HAP-1 (cell line): ENCODE measurements at regions not wholly inside any gene's neighbourhood (a gene's known extent, or its start where the extent isn't known, plus 50 kb on each side); places are given as distances from the start of the nearest gene placed in this dataset.

Experiments used
- DNase-seq, 2 experiments: peaks; one replicate each; pipeline ENCODE4 v3.0.0-alpha.2; 2016 to 2020; ENCODE audit warnings: low spot score in 2 of 2
- H3K27me3 ChIP-seq: fragments of 250-450 bp; sonication (Bioruptor Pico); 2 replicates; pipeline ENCODE4 v1.5.1; 2020; ENCODE audit warnings: low read depth, mild to moderate bottlenecking, moderate library complexity
- H3K36me3 ChIP-seq: fragments of 250-450 bp; sonication (Bioruptor Pico); replicated peaks from 2 replicates; pipeline ENCODE4 v1.5.1; 2020; ENCODE audit warnings: mild to moderate bottlenecking
- H3K4me1 ChIP-seq: fragments of 250-450 bp; sonication (Bioruptor Pico); 2 replicates; pipeline ENCODE4 v1.5.1; 2020; ENCODE audit warnings: mild to moderate bottlenecking
- H3K4me3 ChIP-seq: fragments of 250-450 bp; sonication (Bioruptor Pico); 2 replicates; pipeline ENCODE4 v1.5.1; 2020; ENCODE audit warnings: mild to moderate bottlenecking, moderate library complexity
- H3K9me3 ChIP-seq: fragments of 250-450 bp; sonication (Bioruptor Pico); 2 replicates; pipeline ENCODE4 v1.5.1; 2020; ENCODE audit warnings: mild to moderate bottlenecking, moderate library complexity
- in situ Hi-C: fragments of 300-500 bp; cut with MboI; formaldehyde crosslinking; loops from 3 replicates; pipeline ENCODE4 v1.14.3; 2020; ENCODE audit warnings: low sequenced_read_pairs, inconsistent platforms, mixed read lengths

- in situ Hi-C loops: no loop called here
- no peak for DNase-seq
- Histone ChIP-seq H3K4me1 (no peaks in the 10 kb centered on the region), H3K9me3 (no peaks in the 10 kb centered on the region), H3K36me3 (no peaks in the 10 kb centered on the region), H3K27me3 (peaks cover 8% of the 10 kb centered on the region; the same call in 1 of the 2 replicates), H3K4me3 (no peak overlapping the region)
These were observed 204.1 kb downstream of the SEC61B start for GRCh38 chr9:99425923-99426842.

GRCh38 chr9:99427260-99427659 is 205.2 kb downstream of the SEC61B start:
- in situ Hi-C loops: no loop called here
- no peaks in the 10 kb centered on the region for H3K36me3 ChIP-seq
- no peaks in the 10 kb centered on the region for H3K4me1 ChIP-seq
- no peak for DNase-seq
- H3K4me3 ChIP-seq: no peak overlapping the region
- no peaks in the 10 kb centered on the region for H3K9me3 ChIP-seq
- peaks cover 8% of the 10 kb centered on the region; the same call in 1 of the 2 replicates for H3K27me3 ChIP-seq

GRCh38 chr9:99430301-99430700 is 208.2 kb downstream of the SEC61B start:
- Histone ChIP-seq H3K4me3 (no peak overlapping the region), H3K27me3 (peaks cover 7% of the 10 kb centered on the region; the same call in 1 of the 2 replicates), H3K36me3 (no peaks in the 10 kb centered on the region), H3K4me1 (no peaks in the 10 kb centered on the region), H3K9me3 (no peaks in the 10 kb centered on the region)
- in situ Hi-C loops: no loop called here
- DNase-seq: no peak

- H3K4me3 ChIP-seq: no peak overlapping the region
- no peaks in the 10 kb centered on the region for H3K9me3 ChIP-seq
- no peak for DNase-seq
- H3K36me3 ChIP-seq: no peaks in the 10 kb centered on the region
- in situ Hi-C loops: no loop called here
- no peaks in the 10 kb centered on the region for H3K27me3 ChIP-seq
- H3K4me1 ChIP-seq: no peaks in the 10 kb centered on the region
These were observed 209.0 kb downstream of the SEC61B start for GRCh38 chr9:99431103-99431502.

- DNase-seq: no peak
- H3K36me3 ChIP-seq: no peaks in the 10 kb centered on the region
- in situ Hi-C loops: no loop called here
- no peaks in the 10 kb centered on the region for H3K4me1 ChIP-seq
- no peaks in the 10 kb centered on the region for H3K9me3 ChIP-seq
- no peak overlapping the region for H3K4me3 ChIP-seq
- H3K27me3 ChIP-seq: peaks cover 6% of the 10 kb centered on the region; the same call in 1 of the 2 replicates
These were observed 210.0 kb downstream of the SEC61B start for GRCh38 chr9:99432075-99432474.

GRCh38 chr9:99433095-99433494 is 211.0 kb downstream of the SEC61B start:
- Histone ChIP-seq H3K27me3 (peaks cover 6% of the 10 kb centered on the region; the same call in 1 of the 2 replicates), H3K36me3 (no peaks in the 10 kb centered on the region), H3K9me3 (no peaks in the 10 kb centered on the region), H3K4me1 (no peaks in the 10 kb centered on the region), H3K4me3 (no peak overlapping the region)
- in situ Hi-C loops: no loop called here
- DNase-seq: no peak

GRCh38 chr9:99433555-99433954 is 211.5 kb downstream of the SEC61B start:
- no peaks in the 10 kb centered on the region for H3K9me3 ChIP-seq
- no peak for DNase-seq
- no peak overlapping the region for H3K4me3 ChIP-seq
- no peaks in the 10 kb centered on the region for H3K4me1 ChIP-seq
- no peaks in the 10 kb centered on the region for H3K36me3 ChIP-seq
- peaks cover 6% of the 10 kb centered on the region; the same call in 1 of the 2 replicates for H3K27me3 ChIP-seq
- in situ Hi-C loops: no loop called here

- DNase-seq: no peak
- Histone ChIP-seq H3K36me3 (no peaks in the 10 kb centered on the region), H3K9me3 (no peaks in the 10 kb centered on the region), H3K27me3 (peaks cover 6% of the 10 kb centered on the region; the same call in 1 of the 2 replicates), H3K4me1 (no peaks in the 10 kb centered on the region), H3K4me3 (no peak overlapping the region)
- in situ Hi-C loops: no loop called here
These were observed 214.5 kb downstream of the SEC61B start for GRCh38 chr9:99436616-99437015.

- Histone ChIP-seq H3K27me3 (peaks cover 6% of the 10 kb centered on the region; the same call in 1 of the 2 replicates), H3K4me3 (no peak overlapping the region), H3K9me3 (no peaks in the 10 kb centered on the region), H3K4me1 (no peaks in the 10 kb centered on the region), H3K36me3 (no peaks in the 10 kb centered on the region)
- in situ Hi-C loops: no loop called here
- DNase-seq: no peak
These were observed 215.1 kb downstream of the SEC61B start for GRCh38 chr9:99437145-99437544.

GRCh38 chr9:99438596-99438995 is 216.5 kb downstream of the SEC61B start:
- Histone ChIP-seq H3K27me3 (peaks cover 6% of the 10 kb centered on the region; the same call in 1 of the 2 replicates), H3K36me3 (no peaks in the 10 kb centered on the region), H3K4me1 (no peaks in the 10 kb centered on the region), H3K4me3 (no peak overlapping the region), H3K9me3 (no peaks in the 10 kb centered on the region)
- in situ Hi-C loops: no loop called here
- no peak for DNase-seq

- no peaks in the 10 kb centered on the region for H3K4me1 ChIP-seq
- no peaks in the 10 kb centered on the region for H3K27me3 ChIP-seq
- in situ Hi-C loops: no loop called here
- no peak overlapping the region for H3K4me3 ChIP-seq
- H3K36me3 ChIP-seq: no peaks in the 10 kb centered on the region
- DNase-seq: no peak
- H3K9me3 ChIP-seq: no peaks in the 10 kb centered on the region
These were observed 219.7 kb downstream of the SEC61B start for GRCh38 chr9:99441829-99442228.

- H3K4me3 ChIP-seq: no peak overlapping the region
- in situ Hi-C loops: no loop called here
- no peak for DNase-seq
These were observed 223.3 kb downstream of the SEC61B start for GRCh38 chr9:99445371-99445891.

GRCh38 chr9:99445920-99446319 is 223.8 kb downstream of the SEC61B start:
- Histone ChIP-seq H3K36me3 (no peaks in the 10 kb centered on the region), H3K4me1 (no peaks in the 10 kb centered on the region), H3K9me3 (no peaks in the 10 kb centered on the region), H3K27me3 (0 out of 2 replicates have a peak, but pooled peaks cover 2% of the 10 kb centered on the region), H3K4me3 (no peak overlapping the region)
- DNase-seq: no peak
- in situ Hi-C loops: no loop called here

More at GRCh38 chr9:99445371-99445891, 223.3 kb downstream of the SEC61B start:
- Histone ChIP-seq H3K27me3 (0 out of 2 replicates have a peak, but pooled peaks cover 2% of the 10 kb centered on the region), H3K9me3 (no peaks in the 10 kb centered on the region), H3K4me1 (no peaks in the 10 kb centered on the region), H3K36me3 (no peaks in the 10 kb centered on the region)

GRCh38 chr9:99447951-99448350 is 225.9 kb downstream of the SEC61B start:
- in situ Hi-C loops: no loop called here
- no peak for DNase-seq
- H3K4me1 ChIP-seq: no peaks in the 10 kb centered on the region

More at GRCh38 chr9:99447951-99448350, 225.9 kb downstream of the SEC61B start:
- Histone ChIP-seq H3K36me3 (no peaks in the 10 kb centered on the region), H3K27me3 (0 out of 2 replicates have a peak, but pooled peaks cover 2% of the 10 kb centered on the region), H3K4me3 (no peak overlapping the region), H3K9me3 (no peaks in the 10 kb centered on the region)
